ENCODE measurements at regions not wholly inside any gene's neighbourhood (a gene's known extent, or its start where the extent isn't known, plus 50 kb on each side); places are given as distances from the start of the nearest gene placed in this dataset.

DNA sequence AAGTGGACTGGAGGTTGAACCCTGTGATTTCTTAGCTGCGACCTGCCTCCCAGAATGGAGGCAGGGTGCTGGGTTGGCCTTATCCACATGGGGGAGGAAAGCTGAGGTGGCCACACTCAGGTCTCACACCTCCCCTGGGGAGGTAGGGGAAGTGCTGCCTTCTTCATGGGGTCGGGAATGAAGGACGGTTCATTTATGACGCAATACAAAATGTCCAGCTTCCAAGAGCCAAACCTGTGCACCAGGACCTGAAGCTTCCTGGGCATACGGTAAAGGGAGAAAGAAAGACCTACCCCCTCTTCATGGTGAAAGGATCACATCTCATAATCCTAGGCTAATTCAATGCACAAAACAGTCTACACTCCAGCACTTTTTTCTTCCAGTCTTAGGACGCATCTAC lies 150.6 kb upstream of the CDYL start:
- ChIA-PET CTCF (ENCODE audit: unreplicated experiment) (no interaction called here), POLR2A (no interaction called here)
- Histone ChIP-seq H3K27ac (ENCODE audit: low read depth, low read length, poor library complexity, severe bottlenecking) (no peak overlapping the region), H3K9me3 (ENCODE audit: low read length) (peaks cover 6% of the 10 kb centered on the region; the same call in 1 of the 2 replicates), H3K4me3 (ENCODE audit: low read depth, low read length, poor library complexity, severe bottlenecking) (no peak overlapping the region), H3K36me3 (ENCODE audit: insufficient read depth, low read length) (no peaks in the 10 kb centered on the region), H3K9me2 (ENCODE audit: insufficient read depth, low read length) (no peaks in the 10 kb centered on the region), H3K79me2 (ENCODE audit: insufficient read depth, low read depth, low read length) (no peaks in the 10 kb centered on the region), H2AFZ (ENCODE audit: low read length) (no peak overlapping the region), H3K4me1 (ENCODE audit: insufficient read depth, low read length, poor library complexity, severe bottlenecking) (no peaks in the 10 kb centered on the region), H4K20me1 (ENCODE audit: insufficient read depth, low read length) (no peaks in the 10 kb centered on the region), H3K4me2 (ENCODE audit: low read length) (no peak overlapping the region)
- no peak for TF ChIP-seq CTCF (conservative IDR thresholded peaks at IDR 0.05; ENCODE audit: low read length)
- no peak for TF ChIP-seq EZH2phosphoT487 (IDR thresholded peaks at IDR 0.05; ENCODE audit: borderline replicate concordance, low read depth, low read length)
- intact Hi-C loops (cut with micrococcal nuclease; ENCODE audit: unreplicated experiment), result no loop called here
- no peak for DNase-seq (ENCODE audit: low spot score)
- no TSS peak for BruUV-seq (replicated peaks)

DNA sequence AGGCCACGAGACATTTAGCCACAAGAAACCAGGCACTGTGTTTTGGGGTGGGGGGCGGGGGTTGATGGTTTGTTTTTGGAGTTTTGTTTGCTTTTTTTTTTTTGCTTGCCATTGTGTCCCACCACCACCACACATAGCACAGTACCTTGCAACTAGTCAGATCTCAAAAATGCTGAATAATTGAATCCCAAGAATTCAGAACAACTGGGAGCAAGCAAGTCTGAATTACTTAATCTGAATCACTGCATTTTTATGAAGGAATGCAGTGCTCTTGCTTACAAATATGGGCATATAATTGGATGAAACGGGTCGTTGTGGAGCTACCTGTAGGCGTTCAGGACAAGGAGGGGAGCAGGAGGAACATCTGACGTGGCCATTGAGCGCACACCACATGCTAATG lies 151.5 kb upstream of the CDYL start:
- no peak for DNase-seq (ENCODE audit: low spot score)
- ChIA-PET POLR2A (interaction anchor here (0.6 kb wide), 1 partner anchor 191 kb away, joined by 3 read pairs; no protein-coding TSS in a partner anchor), CTCF (ENCODE audit: unreplicated experiment) (interaction anchor here (0.5 kb wide), 1 partner anchor 535 kb away, joined by 5 read pairs; no protein-coding TSS in a partner anchor)
- peaks cover 5% of the 10 kb centered on the region; the same call in 1 of the 2 replicates for H3K9me3 ChIP-seq (ENCODE audit: low read length)
- H3K4me2 ChIP-seq (ENCODE audit: low read length), result no peak overlapping the region
- H3K36me3 ChIP-seq (ENCODE audit: insufficient read depth, low read length), result no peaks in the 10 kb centered on the region
- H3K27ac ChIP-seq (ENCODE audit: low read depth, low read length, poor library complexity, severe bottlenecking), result no peak overlapping the region
- TF ChIP-seq CTCF (conservative IDR thresholded peaks at IDR 0.05; ENCODE audit: low read length), result no peak
- TF ChIP-seq EZH2phosphoT487 (IDR thresholded peaks at IDR 0.05; ENCODE audit: borderline replicate concordance, low read depth, low read length), result no peak
- no peaks in the 10 kb centered on the region for H4K20me1 ChIP-seq (ENCODE audit: insufficient read depth, low read length)
- BruUV-seq (replicated peaks), result no TSS peak
- intact Hi-C loops (cut with micrococcal nuclease; ENCODE audit: unreplicated experiment), result no loop called here
- no peaks in the 10 kb centered on the region for H3K9me2 ChIP-seq (ENCODE audit: insufficient read depth, low read length)
- H3K4me1 ChIP-seq (ENCODE audit: insufficient read depth, low read length, poor library complexity, severe bottlenecking), result no peaks in the 10 kb centered on the region
- no peaks in the 10 kb centered on the region for H3K79me2 ChIP-seq (ENCODE audit: insufficient read depth, low read depth, low read length)
- H2AFZ ChIP-seq (ENCODE audit: low read length), result no peak overlapping the region
- no peak overlapping the region for H3K4me3 ChIP-seq (ENCODE audit: low read depth, low read length, poor library complexity, severe bottlenecking)

- H3K4me2 ChIP-seq (ENCODE audit: low read length), result no peak overlapping the region
- no peaks in the 10 kb centered on the region for H3K9me3 ChIP-seq (ENCODE audit: low read length)
- ChIA-PET POLR2A (no interaction called here), CTCF (ENCODE audit: unreplicated experiment) (no interaction called here)
- no peaks in the 10 kb centered on the region for H3K79me2 ChIP-seq (ENCODE audit: insufficient read depth, low read depth, low read length)
- no peaks in the 10 kb centered on the region for H3K9me2 ChIP-seq (ENCODE audit: insufficient read depth, low read length)
- no peaks in the 10 kb centered on the region for H4K20me1 ChIP-seq (ENCODE audit: insufficient read depth, low read length)
- no peak overlapping the region for H2AFZ ChIP-seq (ENCODE audit: low read length)
- H3K36me3 ChIP-seq (ENCODE audit: insufficient read depth, low read length), result no peaks in the 10 kb centered on the region
- no TSS peak for BruUV-seq (replicated peaks)
- TF ChIP-seq CTCF (conservative IDR thresholded peaks at IDR 0.05; ENCODE audit: low read length), result no peak
- TF ChIP-seq EZH2phosphoT487 (IDR thresholded peaks at IDR 0.05; ENCODE audit: borderline replicate concordance, low read depth, low read length), result no peak
- H3K4me3 ChIP-seq (ENCODE audit: low read depth, low read length, poor library complexity, severe bottlenecking), result no peak overlapping the region
- intact Hi-C loops (cut with micrococcal nuclease; ENCODE audit: unreplicated experiment), result no loop called here
- H3K27ac ChIP-seq (ENCODE audit: low read depth, low read length, poor library complexity, severe bottlenecking), result no peak overlapping the region
- H3K4me1 ChIP-seq (ENCODE audit: insufficient read depth, low read length, poor library complexity, severe bottlenecking), result no peaks in the 10 kb centered on the region
- no peak for DNase-seq (ENCODE audit: low spot score)
Observed at GRCh38 chr6:4620284-4621151, 155.7 kb upstream of the CDYL start.
